SH-SY5Y (cell line): ENCODE measurements at regions not wholly inside any gene's neighbourhood (a gene's known extent, or its start where the extent isn't known, plus 50 kb on each side); places are given as distances from the start of the nearest gene placed in this dataset.

ENCODE experiments used
- GATA2 ChIP-seq: IDR thresholded peaks from 2 replicates; pipeline ENCODE4 v1.6.1; 2011; ENCODE audit warnings: mild to moderate bottlenecking, low read depth, low read length
- GATA3 ChIP-seq: IDR thresholded peaks from 2 replicates; pipeline ENCODE4 v1.6.1; 2011; ENCODE audit warnings: low read depth, mild to moderate bottlenecking, low read length, moderate library complexity

GRCh38 chr10:107415446-107415845, 250.9 kb upstream of the SORCS1 start:
- TF ChIP-seq GATA2 (no peak), GATA3 (no peak)
